Right lobe of liver (tissue), 4 donors: ENCODE measurements at regions not wholly inside any gene's neighbourhood (a gene's known extent, or its start where the extent isn't known, plus 50 kb on each side); places are given as distances from the start of the nearest gene placed in this dataset.

ENCODE experiments used
- CTCF ChIP-seq, 4 donors: fragments of 200-600 bp in 3 of 4; fragments of 450-650 bp in 1 of 4; IDR thresholded peaks; one replicate each; pipeline versions ENCODE4 v1.5.1 to v1.8.0; 2016 to 2022; ENCODE audit warnings: antibody characterized with exemption in 4 of 4, mild to moderate bottlenecking in 2 of 4
- POLR2A ChIP-seq: fragments of 450-650 bp; IDR thresholded peaks from one replicate; pipeline ENCODE4 v1.6.1; 2017; ENCODE audit warnings: antibody characterized with exemption, mild to moderate bottlenecking
- donor health status: DM: no; HTN: no; CAD: no.
- donor health status: DM: no; HTN: no; CAD: no.
- donor health status: DM: no; HTN: yes; CAD: no.

- no peak for TF ChIP-seq CTCF (IDR thresholded peaks at IDR 0.05)
- no peak for TF ChIP-seq POLR2A
Observed at GRCh38 chr1:94357661-94358060, 60.5 kb upstream of the ABCD3 start.
